B cell (primary cell): ENCODE measurements at regions not wholly inside any gene's neighbourhood (a gene's known extent, or its start where the extent isn't known, plus 50 kb on each side); places are given as distances from the start of the nearest gene placed in this dataset.

ENCODE experiments used
- ATAC-seq: fragments of 200-7000 bp; cut with Tn5 transposase; one replicate; pipeline ENCODE4 v1.10.0; 2021; ENCODE audit warnings: low read depth, mild to moderate bottlenecking, moderate number of reproducible peaks, moderate library complexity
- CTCF ChIA-PET: fragments of 350-600 bp; sonication (Branson Sonifier 250); formaldehyde crosslinking; loops from one replicate; lab custom pipeline; 2021; ENCODE audit warnings: antibody characterized with exemption, inconsistent platforms; lab: Charles Lee
- POLR2A ChIA-PET: fragments of 350-600 bp; sonication (Branson Sonifier 250); formaldehyde crosslinking; loops from one replicate; lab custom pipeline; 2021; ENCODE audit warnings: antibody characterized with exemption; lab: Charles Lee
- DNase-seq: peaks from one replicate; pipeline ENCODE4 v3.0.0; 2013
- H2AFZ ChIP-seq: 2 replicates; pipeline ENCODE4 v1.6.1; 2012; ENCODE audit warnings: mild to moderate bottlenecking, low read depth, low read length; ENCODE audit not compliant: insufficient read depth, poor library complexity, severe bottlenecking
- H3K27ac ChIP-seq, 2 donors: 1 replicate in 1 of 2; 2 replicates in 1 of 2; pipeline ENCODE4 v1.5.1; 2012 to 2013; ENCODE audit warnings: low read length in 2 of 2, mild to moderate bottlenecking in 2 of 2, moderate library complexity in 1 of 2
- H3K27me3 ChIP-seq, 4 experiments: fragments of 200-600 bp in 1 of 4; sonication (generic) in 1 of 4; replicated peaks in 1 of 4; 1 replicate in 2 of 4; 2 replicates in 2 of 4; pipeline versions ENCODE4 v1.6.1 to v1.7.0; 2013 to 2016; ENCODE audit warnings: low read length in 3 of 4, mild to moderate bottlenecking in 2 of 4, mixed read lengths in 1 of 4, moderate library complexity in 1 of 4; ENCODE audit not compliant: insufficient read depth in 4 of 4, control insufficient read depth in 3 of 4; ENCODE audit errors: control extremely low read depth in 1 of 4
- H3K36me3 ChIP-seq, 2 experiments: replicated peaks in 1 of 2; 1 replicate in 1 of 2; 2 replicates in 1 of 2; pipeline versions ENCODE4 v1.6.1 to v1.7.1; 2013; ENCODE audit warnings: low read length in 1 of 2; ENCODE audit not compliant: insufficient read depth in 2 of 2, control insufficient read depth in 1 of 2; ENCODE audit errors: control extremely low read depth in 1 of 2, extremely low read depth in 1 of 2
- H3K4me1 ChIP-seq, 2 donors: fragments of 200-600 bp in 1 of 2; sonication (generic) in 1 of 2; 1 replicate in 1 of 2; 2 replicates in 1 of 2; pipeline versions ENCODE4 v1.5.1 to v1.6.1; 2013 to 2017; ENCODE audit warnings: low read length in 2 of 2; ENCODE audit not compliant: control insufficient read depth in 2 of 2, insufficient read depth in 2 of 2
- H3K4me2 ChIP-seq: replicated peaks from 2 replicates; pipeline ENCODE3; 2012; ENCODE audit warnings: mild to moderate bottlenecking, low read depth, low read length; ENCODE audit not compliant: poor library complexity, severe bottlenecking
- H3K4me3 ChIP-seq, 5 experiments: fragments of 200-600 bp in 1 of 5; sonication (generic) in 1 of 5; 1 replicate in 3 of 5; 2 replicates in 2 of 5; pipeline versions ENCODE4 v1.5.1 to v1.7.0; 2011 to 2016; ENCODE audit warnings: low read length in 4 of 5, mild to moderate bottlenecking in 4 of 5, low read depth in 2 of 5, control low read depth in 1 of 5, moderate library complexity in 1 of 5; ENCODE audit not compliant: insufficient read depth in 1 of 5; ENCODE audit errors: control extremely low read depth in 1 of 5, extremely low read depth in 1 of 5
- H3K79me2 ChIP-seq: fragments of 200-600 bp; sonication (generic); one replicate; pipeline ENCODE4 v1.6.0; 2016; ENCODE audit warnings: low read length; ENCODE audit not compliant: control insufficient read depth, insufficient read depth
- H3K9ac ChIP-seq: fragments of 200-600 bp; sonication (generic); 2 replicates; pipeline ENCODE4 v1.6.1; 2017; ENCODE audit warnings: mild to moderate bottlenecking, low read length, moderate library complexity
- H3K9me3 ChIP-seq, 3 donors: one replicate each; pipeline versions ENCODE4 v1.6.1 to v1.7.1; 2013; ENCODE audit warnings: low read length in 2 of 3; ENCODE audit not compliant: control insufficient read depth in 2 of 3, insufficient read depth in 1 of 3; ENCODE audit errors: control extremely low read depth in 1 of 3
- H4K20me1 ChIP-seq: 2 replicates; pipeline ENCODE4 v1.6.0; 2012; ENCODE audit warnings: mild to moderate bottlenecking, low read length; ENCODE audit not compliant: insufficient read depth, control insufficient read depth, poor library complexity, severe bottlenecking
- H3K27ac Mint-ChIP-seq: one replicate; pipeline ENCODE4 v1.8.0; 2021; ENCODE audit warnings: mixed read lengths
- H3K27me3 Mint-ChIP-seq: one replicate; pipeline ENCODE4 v1.8.0; 2021; ENCODE audit warnings: mixed read lengths
- H3K4me1 Mint-ChIP-seq: one replicate; pipeline ENCODE4 v1.8.0; 2021; ENCODE audit warnings: mixed read lengths
- H3K4me3 Mint-ChIP-seq: one replicate; pipeline ENCODE4 v1.8.0; 2021; ENCODE audit warnings: mixed read lengths
- H3K9me3 Mint-ChIP-seq: one replicate; pipeline ENCODE4 v1.8.0; 2022; ENCODE audit warnings: mixed read lengths; ENCODE audit not compliant: insufficient read depth
- CTCF ChIP-seq: fragments of 200-600 bp; IDR thresholded peaks from one replicate; pipeline ENCODE4 v1.8.0; 2022; ENCODE audit warnings: antibody characterized with exemption, mild to moderate bottlenecking
- WGBS: methylation state at CpG from one replicate; pipeline ENCODE4 v1.1.5; 2013; ENCODE audit warnings: missing lambda C conversion rate; ENCODE audit not compliant: insufficient coverage; 5-methylcytosine and 5-hydroxymethylcytosine counted together
- intact Hi-C: fragments of 100-400 bp; cut with micrococcal nuclease; formaldehyde crosslinking; loops from one replicate; pipeline ENCODE4 v1.10.0; 2022

- WGBS = 48% methylated on average over 2 of the region's 5 CpGs
These were observed 295.9 kb upstream of the ZNF32 start for GRCh38 chr10:43944381-43945093.

More at GRCh38 chr10:43944381-43945093, 295.9 kb upstream of the ZNF32 start:
- Histone ChIP-seq H3K4me3 (no peak overlapping the region), H3K36me3 (no peaks in the 10 kb centered on the region), H3K79me2 (no peaks in the 10 kb centered on the region), H2AFZ (no peak overlapping the region), H3K4me2 (no peak overlapping the region), H3K27me3 (peaks cover 0 to 3% (median 0%) of the 10 kb centered on the region in 4 experiments), H3K4me1 (peaks cover 4 to 7% of the 10 kb centered on the region in 2 donors), H3K9ac (no peak overlapping the region), H3K27ac (no peak overlapping the region), H4K20me1 (no peaks in the 10 kb centered on the region), H3K9me3 (peaks cover 0 to 3% (median 0%) of the 10 kb centered on the region in 3 donors)
- TF ChIP-seq CTCF = no peak
- ChIA-PET POLR2A (no interaction called here), CTCF (no interaction called here)
- peaks cover 12% of the 10 kb centered on the region for H3K27me3 Mint-ChIP-seq
- intact Hi-C loops = no loop called here
- no peak for DNase-seq
- no peak overlapping the region for H3K4me3 Mint-ChIP-seq
- H3K4me1 Mint-ChIP-seq = peaks cover 4% of the 10 kb centered on the region
- H3K9me3 Mint-ChIP-seq = peaks cover 3% of the 10 kb centered on the region
- no peak overlapping the region for H3K27ac Mint-ChIP-seq
- ATAC-seq = no peak
